Upper lobe of left lung (tissue), 4 donors: ENCODE measurements at regions not wholly inside any gene's neighbourhood (a gene's known extent, or its start where the extent isn't known, plus 50 kb on each side); places are given as distances from the start of the nearest gene placed in this dataset.

Experiments
- CTCF ChIP-seq, 6 experiments: fragments of 450-650 bp in 4 of 6; fragments of 200-600 bp in 2 of 6; sonication (generic) in 2 of 6; IDR thresholded peaks; one replicate each; pipeline ENCODE4 v1.5.1; 2016 to 2019; ENCODE audit warnings: antibody characterized with exemption in 6 of 6
- EP300 ChIP-seq, 4 donors: sonication (generic); formaldehyde crosslinking; IDR thresholded peaks; one replicate each; pipeline ENCODE4 v1.5.1; 2017; ENCODE audit warnings: antibody characterized with exemption in 4 of 4, control low read depth in 2 of 4
- POLR2AphosphoS5 ChIP-seq, 2 donors: sonication (generic); formaldehyde crosslinking; IDR thresholded peaks; one replicate each; pipeline ENCODE4 v1.5.1; 2017; ENCODE audit warnings: antibody characterized with exemption in 2 of 2

- TF ChIP-seq CTCF (IDR thresholded peaks at IDR 0.05) (no peak), EP300 (IDR thresholded peaks at IDR 0.05) (no peak), POLR2AphosphoS5 (IDR thresholded peaks at IDR 0.05) (no peak)
These were observed 118.7 kb downstream of the LYPLAL1 start for GRCh38 chr1:219292341-219292740.
